ENCODE measurements at regions not wholly inside any gene's neighbourhood (a gene's known extent, or its start where the extent isn't known, plus 50 kb on each side); places are given as distances from the start of the nearest gene placed in this dataset.

DNA sequence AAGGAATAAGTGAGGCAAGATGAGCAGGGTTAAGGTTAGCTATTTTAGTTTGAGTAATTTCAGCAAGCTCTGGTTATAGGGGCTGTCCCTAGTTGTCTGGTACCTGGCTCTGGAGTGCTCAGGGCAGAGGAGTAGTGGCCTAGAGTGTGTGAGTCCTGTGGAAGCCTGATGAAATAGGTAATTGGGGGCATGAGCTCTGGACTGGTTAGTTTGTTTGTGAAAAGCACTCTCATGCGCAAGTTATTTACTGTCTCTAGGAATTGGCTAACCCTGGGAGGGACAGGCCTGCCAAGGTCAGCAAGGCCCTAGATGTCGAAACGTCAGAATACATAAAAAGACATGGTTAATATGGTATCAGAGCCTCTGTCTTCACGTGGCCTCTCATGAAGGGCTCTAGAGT, 900.1 kb downstream of the PCDH17 start:
- DNase-seq, result no peak

DNA sequence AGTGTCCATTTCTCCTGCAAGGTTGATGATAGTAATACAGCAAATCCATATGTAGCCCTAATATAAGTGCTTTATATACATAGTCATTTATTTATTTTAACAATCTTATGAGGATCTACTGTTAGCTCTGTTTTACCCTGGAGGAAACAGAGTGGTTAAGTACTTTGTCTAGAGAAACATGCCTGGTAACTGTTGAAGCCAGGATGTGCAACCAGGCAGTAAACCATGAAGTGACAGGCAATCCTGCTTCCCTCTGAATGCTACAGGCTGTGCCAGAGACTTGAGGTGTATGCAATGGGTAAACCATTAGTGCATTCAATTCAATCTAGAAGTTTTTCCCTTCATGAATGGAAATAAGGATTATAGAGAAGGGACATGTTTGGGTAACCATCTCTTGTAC, 911.0 kb downstream of the PCDH17 start:
- DNase-seq, result no peak

DNA sequence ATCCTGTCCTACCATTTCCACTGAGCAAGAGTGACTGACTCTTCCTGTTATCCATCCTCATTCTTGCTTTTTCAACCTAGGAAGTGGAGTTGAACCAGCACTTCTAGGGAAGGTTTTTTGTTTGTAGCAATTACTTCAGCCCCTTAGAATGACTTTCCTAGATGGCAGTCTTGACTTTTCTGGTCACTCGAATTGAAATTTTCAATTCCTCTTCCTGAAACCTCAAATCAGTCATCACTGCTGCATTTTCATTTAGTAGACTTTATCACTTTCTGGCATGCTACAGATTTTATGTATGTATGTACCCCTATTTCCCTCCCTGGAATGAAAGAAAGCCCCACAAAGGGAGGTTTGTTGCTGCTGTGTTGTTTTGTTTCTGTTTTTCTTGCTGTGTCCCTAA, 915.9 kb downstream of the PCDH17 start:
- no peak for DNase-seq

- DNase-seq, result no peak
Measured at GRCh38 chr13:58566176-58566575, 934.6 kb downstream of the PCDH17 start.

DNA sequence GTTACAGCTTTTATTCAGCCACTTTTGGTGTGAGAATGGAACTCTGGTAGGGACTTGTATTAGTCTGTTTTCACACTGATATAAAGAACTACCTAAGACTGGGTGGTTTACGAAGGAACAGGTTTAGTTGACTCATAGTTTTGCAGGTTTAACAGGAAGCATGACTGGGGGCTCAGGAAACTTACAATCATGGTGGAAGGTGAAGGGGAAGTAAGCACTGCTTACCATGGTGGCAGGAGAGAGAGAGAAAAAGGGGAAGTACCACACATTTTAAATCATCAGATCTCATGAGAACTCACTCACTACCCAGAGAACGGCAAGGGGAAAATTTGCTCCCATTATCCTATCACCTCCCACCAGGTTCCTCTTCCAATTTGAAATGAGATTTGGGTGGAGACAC, 942.2 kb downstream of the PCDH17 start:
- DNase-seq, result no peak

- no peak for DNase-seq
Measured at GRCh38 chr13:58574791-58575190, 943.2 kb downstream of the PCDH17 start.

GRCh38 chr13:58579468-58579867, 947.9 kb downstream of the PCDH17 start:
- no peak for DNase-seq

- DNase-seq, result no peak
Measured at GRCh38 chr13:58583966-58584365, 952.4 kb downstream of the PCDH17 start.

- DNase-seq, result no peak
Measured at GRCh38 chr13:58584610-58585009, 953.1 kb downstream of the PCDH17 start.

DNA sequence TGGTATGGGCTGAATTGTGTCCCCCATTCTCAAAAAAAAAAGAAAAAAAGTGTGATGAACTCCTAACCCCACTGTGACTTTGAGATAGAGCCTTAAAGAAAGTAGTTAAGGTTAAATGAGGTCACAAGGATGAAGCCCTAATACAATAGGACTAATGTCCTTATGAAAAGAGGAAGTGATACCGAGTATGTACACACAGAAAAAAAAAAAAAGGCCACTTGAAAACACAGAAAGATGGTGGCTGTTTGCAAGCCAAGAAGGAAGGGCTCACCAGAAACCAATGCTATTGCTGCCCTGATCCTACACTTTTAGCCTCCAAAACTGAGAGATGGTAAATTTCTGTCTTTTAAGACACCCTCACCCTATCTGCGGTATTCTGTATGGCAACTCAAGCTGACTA, 955.6 kb downstream of the PCDH17 start:
- DNase-seq, result no peak

GRCh38 chr13:58592052-58592451, 960.5 kb downstream of the PCDH17 start:
- no peak for DNase-seq

DNA sequence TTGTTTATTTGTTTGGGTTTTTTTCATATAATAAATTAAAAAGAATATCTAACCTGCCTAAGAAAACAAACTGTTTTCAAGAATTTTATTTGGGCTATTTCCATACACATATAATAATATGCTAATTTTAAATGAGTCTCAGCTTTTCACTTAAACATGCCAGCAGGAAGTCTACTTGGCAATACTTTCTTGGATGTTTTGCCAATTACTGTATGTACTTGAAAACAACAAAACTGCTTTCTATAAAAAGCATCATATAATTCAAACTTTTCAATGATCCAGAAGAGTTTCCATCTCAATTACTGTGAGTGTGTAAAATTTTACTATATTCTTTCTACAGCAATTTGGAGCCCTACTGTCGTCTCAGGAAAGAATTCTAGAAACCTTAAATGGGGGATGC, 961.2 kb downstream of the PCDH17 start:
- no peak for DNase-seq

DNA sequence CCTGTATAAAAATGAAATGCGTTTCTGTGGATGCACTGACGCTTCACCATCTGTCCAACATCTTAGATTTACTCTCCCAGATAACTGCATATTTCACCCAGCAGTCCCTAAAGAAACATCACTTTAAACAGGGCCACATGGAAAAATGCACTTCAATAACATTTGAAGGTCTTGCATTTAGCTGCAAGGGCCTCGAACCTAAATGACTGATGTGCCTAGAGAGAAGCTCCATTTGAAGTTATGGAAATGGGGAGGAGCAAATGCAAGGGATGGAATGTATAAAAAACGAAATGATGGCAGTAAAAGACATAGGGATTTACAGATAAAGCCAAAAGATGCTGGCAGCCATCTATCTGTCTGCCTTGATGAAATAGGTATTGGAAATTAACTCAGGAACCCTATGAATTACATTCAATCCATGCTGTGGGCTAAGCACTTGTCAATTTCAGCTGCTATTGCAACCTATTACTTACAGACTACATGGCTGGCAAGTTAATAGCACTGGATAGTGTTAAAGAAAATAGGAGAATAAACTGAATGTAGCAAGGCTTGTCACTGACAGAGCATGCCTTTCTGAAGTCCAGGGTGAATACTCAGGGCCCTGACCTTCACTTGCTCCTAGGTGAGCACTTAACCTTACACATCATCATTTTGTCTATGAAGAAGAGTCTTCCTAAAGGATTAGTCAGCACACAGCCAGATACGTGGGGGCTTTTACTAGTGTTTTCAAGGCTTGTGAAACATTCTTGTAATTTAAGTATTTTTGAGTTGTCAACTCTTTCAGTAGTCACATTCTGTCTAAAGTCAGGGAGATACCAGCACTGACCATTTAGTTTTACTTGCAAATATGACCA, 963.4 kb downstream of the PCDH17 start:
- no peak for DNase-seq

DNA sequence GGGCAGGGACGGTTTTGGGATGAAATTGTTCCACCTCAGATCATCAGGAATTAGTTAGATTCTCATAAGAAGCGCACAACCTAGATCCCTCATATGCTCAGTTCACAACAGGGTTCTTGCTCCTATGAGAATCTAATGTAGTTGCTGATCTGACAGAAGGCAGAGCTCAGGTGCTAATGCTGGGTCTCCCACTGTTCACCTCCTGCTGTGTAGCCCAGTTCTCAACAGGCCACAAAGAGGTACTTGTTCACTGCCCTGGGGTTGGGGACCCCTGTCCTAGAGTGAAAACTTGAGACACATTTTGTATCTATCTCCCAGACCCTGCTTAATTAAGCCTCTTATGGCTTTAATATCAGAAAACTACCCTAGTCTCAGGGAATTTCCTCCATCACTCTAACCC, 966.0 kb downstream of the PCDH17 start:
- DNase-seq, result no peak

DNA sequence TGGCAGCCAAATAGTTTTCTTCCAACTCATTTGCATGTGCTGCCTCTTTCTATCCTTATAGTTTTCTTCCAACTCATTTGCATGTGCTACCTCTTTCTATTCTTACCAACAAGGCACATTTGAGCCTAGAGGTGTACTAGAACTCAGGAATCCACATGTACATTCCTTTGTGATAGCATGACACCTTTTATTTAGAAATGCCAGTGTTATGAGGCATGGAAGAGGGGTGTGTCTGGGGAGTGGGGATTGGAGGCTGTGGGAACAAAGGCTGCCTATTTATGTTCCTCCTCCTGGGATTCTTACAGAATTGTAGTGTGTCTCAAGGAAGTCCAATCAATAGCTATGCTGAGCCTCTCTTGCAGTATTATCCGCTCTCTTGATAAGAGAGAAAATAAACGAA, 966.7 kb downstream of the PCDH17 start:
- no peak for DNase-seq

- DNase-seq, result no peak
Measured at GRCh38 chr13:58611117-58611516, 979.6 kb downstream of the PCDH17 start.

GRCh38 chr13:58617880-58618665, 986.5 kb downstream of the PCDH17 start:
- no peak for DNase-seq

GRCh38 chr13:58619396-58620113, 988.0 kb downstream of the PCDH17 start:
- no peak for DNase-seq

GRCh38 chr13:58620176-58620575, 988.6 kb downstream of the PCDH17 start:
- no peak for DNase-seq

DNA sequence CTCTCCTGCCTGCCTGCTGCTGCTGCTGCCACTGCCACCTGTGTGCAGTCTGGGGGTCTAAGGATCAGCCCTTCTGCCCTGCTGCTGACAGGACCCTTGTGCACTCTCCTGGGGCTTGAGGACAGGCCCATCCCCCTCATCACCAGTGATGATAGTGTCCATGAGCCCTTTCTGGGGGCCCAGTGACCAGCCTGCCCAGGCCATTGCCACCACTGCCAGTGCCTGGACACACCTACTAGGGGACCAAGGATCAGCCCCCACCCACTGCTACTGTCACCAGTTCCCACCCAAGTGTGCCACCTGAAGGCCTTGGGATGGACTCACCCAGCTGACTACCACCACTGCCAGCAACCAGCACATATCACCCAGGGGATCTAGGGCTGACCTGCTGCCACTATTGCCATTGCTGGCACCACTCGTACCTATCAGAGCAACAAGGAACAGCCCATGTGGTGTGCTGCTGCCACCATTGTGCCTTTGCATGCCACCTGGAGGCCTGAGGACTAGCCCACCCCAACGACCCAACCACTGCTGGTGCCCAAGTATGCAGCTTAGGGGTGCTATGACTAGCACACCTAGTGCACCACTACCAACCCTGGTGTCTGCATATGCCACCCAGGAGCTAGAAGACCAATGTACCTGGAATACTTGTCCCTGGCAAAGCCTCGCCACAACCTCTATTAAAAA, 994.3 kb downstream of the PCDH17 start:
- DNase-seq, result no peak

DNA sequence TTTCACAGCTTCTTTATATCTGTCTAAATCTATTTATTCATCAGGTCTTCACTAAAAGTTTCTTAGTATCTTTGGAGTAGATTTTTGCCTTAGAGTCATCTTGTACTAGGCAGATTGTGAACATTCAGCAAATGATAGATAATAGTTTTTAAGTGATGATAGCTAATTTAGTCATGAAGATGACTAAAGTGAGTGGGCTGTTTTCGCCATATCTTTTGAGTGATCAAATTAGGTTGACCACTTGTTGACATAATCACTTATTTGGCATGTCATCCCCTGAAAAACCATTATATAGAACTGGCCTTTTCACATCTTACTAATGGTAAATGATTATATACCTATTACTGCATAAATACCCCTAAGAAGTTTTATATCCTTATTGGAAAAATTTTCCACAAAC, 999.2 kb downstream of the PCDH17 start:
- DNase-seq, result no peak

- DNase-seq, result no peak
Measured at GRCh38 chr13:58633226-58633625, 1001.7 kb downstream of the PCDH17 start.

DNA sequence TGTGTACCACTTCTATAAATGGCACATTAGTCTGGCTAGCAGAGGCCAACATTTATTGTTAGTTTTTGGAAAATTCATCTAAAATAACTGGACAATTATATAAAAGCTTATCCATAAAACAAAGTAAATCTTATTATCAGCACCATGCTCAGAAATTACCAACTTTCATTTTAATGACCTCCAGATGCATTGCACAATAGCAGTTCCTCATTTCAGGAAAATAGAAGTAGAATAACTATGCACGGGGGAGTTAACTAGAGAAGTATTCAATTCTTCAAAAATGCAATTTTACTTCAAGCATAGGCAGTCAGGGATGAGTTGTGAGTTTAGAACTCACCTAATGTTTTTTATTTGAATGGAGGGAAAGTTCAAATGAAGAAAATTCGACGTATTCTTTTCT, 1023.5 kb downstream of the PCDH17 start:
- DNase-seq, result no peak
